GF-D8 (cell line): ENCODE measurements at regions not wholly inside any gene's neighbourhood (a gene's known extent, or its start where the extent isn't known, plus 50 kb on each side); places are given as distances from the start of the nearest gene placed in this dataset.
"Not testable (repeated sequence)": the region's sequence is repeated elsewhere in the genome, so short reads cannot be mapped to it uniquely, and the experiment has no call there.

Source experiments
- DNase-seq: peaks from one replicate; lab custom pipeline; 2025; lab: John Stamatoyannopoulos, UW

DNA sequence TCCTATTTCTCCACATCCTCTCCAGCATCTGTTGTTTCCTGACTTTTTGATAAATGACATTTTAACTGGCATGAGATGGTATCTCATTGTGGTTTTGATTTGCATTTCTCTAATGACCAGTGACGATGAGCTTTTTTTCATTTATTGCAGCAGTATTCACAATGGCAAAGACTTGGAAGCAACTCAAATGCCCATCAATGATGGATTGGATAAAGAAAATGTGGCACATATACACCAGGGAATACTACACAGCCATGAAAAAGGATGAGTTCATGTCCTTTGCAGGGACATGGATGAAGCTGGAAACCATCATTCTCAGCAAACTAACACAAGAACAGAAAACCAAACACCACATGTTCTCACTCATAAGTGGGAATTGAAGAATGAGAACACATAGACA, 329.0 kb upstream of the DAB2 start:
- DNase-seq = not testable (repeated sequence)

DNA sequence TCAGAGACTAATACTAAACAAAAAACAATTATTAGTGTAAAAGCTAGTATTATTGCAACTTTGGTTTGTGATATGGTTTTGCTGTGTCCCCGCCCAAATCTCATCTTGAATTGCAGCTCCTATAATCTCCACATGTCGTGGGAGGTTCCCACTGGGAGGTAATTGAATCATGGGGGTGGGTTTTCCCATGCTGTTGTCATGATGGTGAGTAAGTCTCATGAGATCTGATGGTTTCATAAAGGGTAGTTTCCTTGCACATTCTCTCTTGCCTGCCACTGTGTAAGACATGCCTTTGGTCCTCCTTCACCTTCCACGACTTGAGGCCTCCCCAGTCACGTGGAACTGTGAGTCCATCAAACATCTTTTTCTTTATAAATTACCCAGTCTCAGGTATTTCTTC, 325.9 kb upstream of the DAB2 start:
- no peak for DNase-seq

DNA sequence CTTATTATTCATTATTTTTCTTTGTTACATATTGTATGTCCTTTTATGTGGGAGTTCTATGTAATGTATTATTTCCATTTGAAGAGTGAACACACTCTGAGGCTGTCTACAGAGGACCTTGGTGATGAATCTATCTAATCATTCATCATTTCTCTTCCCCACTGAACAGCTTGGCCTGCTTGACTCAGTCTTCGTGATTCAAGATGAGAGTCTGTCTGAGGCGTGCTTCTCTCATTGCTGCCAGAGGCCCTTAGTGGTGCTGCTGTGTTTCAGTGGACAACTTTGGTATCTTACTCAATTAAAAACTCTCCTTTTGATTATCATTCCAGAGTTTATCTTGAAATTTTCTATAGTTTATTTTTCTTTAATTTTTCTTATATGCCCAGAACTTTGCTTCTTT, 318.1 kb upstream of the DAB2 start:
- DNase-seq = no peak

DNA sequence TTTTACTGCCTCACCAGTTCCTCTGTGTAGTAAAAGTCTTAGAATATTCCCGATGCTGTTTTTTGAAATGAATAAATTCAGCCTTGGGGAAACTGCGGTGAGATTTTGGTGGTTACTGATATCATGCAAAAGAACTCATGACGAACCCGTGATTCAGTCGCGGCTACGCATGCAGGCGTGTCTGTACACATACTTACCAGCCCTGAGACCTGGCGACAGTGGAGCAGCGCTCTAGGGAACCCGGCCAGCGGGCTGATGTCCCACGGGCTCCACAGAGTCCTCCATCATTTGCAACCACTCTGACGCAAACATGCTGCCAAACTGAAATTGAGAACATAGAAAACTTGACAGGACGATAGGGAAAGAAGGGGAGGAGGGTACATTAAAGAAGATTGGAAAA, 315.6 kb upstream of the DAB2 start:
- no peak for DNase-seq

DNA sequence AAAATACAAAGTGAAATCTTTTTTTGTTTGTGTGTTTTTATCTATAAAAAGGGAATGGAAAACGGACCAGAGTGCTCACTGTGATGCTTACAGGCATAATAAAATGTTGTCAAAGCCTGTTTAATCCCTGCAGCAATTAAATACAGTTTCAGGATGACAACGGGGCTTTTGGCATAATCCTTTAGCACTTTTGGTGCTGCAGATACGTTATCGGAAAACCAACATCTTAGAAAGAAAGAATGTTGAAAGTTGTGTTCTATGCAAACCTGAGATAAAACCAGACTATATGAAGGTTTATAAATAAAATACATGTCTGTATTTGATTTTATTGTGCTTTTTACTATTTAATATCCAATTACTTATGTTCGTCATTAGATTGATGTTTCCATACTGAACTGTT, 307.4 kb upstream of the DAB2 start:
- no peak for DNase-seq

DNA sequence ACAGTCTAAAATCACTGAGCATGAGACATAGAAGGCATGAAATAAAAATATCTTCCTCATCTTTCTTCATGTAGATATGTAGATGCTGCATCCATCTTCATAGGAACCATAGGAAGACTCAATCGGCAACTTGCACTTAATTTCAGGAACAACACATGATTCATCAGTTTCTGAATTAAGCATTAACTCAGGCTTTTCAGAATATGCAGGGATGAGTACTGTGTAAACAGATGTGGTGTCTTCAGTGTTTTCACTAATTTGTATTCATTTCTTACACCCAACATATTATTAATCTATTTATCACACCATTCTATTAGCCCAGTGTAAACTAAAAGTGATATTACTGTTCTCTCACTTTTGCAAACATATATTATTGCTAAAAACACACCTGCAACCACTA, 305.9 kb upstream of the DAB2 start:
- DNase-seq = no peak

DNA sequence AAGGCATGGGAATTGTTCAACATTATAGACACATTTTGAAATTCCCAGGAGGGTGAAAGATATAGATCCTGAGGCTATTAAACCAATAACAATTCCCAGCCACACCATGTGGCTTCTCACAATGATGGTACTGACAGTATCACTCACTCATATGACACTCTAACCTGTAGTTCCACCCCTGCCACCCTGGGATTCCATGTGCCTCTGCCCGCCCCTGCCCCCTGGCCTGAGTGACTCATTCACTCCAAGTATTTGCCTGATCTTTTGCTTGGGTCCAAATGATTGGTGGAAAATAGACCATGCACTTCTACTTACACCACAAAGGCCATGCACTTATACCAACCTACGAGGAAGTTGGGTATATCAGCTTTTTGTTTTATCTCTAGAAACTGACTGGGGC, 305.2 kb upstream of the DAB2 start:
- DNase-seq = no peak

DNA sequence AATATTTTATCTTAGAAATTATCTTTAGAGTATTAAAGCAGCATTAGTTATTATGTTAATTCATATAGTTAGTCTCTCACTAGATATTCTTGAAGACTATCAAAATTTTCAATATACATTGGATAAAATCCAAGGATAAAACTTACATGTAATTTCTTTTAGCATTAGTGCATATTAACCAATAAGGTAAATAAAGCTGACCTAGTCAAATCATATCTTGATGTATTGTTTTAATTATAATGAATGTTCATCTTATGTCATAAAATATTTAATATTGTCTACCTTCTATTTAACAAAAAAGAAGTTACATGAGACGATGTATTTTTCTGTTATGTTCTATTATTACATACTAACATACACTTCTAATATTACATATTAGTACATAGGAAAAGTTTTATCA, 301.7 kb upstream of the DAB2 start:
- DNase-seq = no peak

DNA sequence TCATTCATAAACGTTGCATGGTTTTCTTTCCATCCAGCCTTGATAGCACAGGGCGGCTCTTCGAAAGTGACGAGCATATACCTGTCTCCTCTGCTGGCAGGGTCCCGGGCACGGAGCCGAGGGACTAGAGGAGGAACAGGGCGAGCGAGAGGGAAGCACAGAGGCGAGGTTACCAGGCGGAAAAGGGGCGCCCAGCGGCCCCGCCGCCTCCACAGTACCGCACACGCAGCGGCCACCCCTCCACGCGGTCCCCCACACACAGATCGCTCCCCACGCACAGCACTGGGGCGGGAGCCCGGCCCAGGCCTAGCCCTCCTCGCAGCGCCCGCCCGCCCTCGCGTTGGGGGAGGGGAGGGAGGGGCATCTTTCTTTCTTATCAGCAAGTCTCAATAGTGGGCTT, 296.6 kb upstream of the DAB2 start:
- no peak for DNase-seq

DNA sequence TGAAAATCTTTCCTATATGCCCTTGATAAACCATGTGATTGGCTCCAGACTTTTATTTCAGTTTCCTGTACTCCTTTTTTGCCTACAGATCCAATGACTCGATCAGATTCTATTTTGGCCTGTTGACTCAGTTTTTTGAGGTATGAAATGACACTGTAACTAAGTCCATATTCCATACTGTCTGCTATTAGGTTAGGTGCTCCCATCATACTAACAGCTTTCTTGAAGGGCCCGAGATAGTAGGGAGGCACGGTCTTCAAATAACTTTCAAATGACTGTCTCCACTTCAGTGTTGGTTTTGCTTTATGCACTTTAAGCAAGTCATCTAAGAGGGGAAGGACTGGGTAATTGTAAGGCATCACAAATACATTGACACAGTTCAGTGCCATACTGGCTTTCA, 295.4 kb upstream of the DAB2 start:
- DNase-seq = no peak

DNA sequence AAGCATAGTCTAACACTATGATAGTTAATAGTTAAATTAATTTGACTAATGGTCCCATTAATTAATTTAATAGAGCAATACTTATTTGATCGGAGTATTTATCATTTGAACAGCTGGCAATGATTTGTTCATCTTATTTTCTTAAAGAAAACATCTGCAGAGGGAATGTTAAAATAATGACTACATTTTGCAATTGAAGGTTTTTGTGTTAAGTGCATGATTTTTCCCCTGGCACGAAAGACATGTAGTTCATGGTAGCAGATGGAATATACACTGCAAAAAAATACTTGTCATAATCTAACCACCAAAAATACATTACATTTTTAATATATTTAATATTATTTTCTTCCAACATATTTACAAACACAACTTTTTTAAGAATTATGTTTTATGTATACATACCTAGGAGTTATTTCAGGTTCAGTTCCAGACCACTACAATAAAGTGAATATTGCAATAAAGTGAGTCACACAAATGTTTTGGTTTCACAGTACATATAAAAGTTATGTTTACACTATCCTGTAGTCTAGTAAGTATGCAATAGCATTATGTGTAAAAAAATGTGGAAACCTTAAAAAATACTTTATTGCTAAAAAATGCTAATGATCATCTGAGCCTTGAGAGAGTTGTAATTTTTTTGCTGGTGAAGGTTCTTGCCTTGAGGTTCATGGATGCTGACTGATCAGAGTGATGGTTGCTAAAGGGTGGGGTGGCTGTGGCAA, 292.6 kb upstream of the DAB2 start:
- no peak for DNase-seq

DNA sequence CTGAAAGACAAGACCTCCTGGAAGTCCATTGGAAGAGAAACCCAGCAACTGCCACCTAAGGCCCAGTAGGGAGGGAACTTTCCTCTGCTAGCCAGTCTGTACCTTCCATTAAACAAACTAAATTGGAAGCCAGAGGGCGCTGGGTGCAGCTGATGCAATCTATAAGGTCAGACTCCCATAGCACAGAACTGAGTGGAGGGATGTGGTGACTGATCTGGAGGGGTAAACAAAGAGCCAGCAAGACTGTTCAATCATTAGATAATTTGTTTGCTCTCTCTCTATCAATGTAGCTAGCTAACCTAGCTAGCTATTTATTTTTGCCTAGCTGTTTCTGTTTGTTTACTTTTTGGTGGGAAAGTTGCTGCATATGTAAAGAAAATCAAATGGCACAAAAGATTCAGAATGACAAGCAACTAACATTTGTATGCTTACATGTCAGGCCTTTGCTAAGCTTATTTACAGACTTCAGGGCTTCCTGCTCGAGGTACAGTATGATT, 291.8 kb upstream of the DAB2 start:
- no peak for DNase-seq

DNA sequence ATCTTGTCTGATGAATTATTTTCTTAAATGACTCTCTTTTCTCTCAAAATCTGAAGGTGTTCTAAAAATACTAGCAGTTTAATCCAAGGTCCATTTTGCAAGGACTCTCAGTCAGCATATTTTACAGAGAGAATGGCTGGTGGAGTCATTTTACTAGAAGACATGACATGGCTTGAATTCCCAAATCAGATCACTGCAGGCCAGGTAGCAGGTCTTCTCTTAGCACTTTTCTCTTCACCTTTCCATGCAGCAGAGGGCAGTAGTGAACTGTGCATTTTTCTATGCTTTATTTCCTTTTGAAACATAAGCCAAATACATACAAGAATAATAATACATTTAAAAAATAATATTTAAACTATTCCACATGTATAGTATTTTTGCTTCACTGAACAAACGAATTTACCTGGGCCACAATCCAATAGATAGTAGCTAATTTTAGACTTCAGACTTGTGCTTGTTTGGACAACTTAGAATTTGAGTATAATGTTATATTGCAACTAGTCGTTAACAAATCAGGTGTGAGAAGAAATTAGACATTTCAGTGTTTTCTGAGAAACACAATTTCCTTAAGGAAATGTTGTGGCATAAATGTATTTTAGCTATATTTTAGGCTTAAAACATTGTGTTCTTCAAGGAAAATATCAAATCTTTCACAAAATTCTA, 289.4 kb upstream of the DAB2 start:
- DNase-seq = no peak

DNA sequence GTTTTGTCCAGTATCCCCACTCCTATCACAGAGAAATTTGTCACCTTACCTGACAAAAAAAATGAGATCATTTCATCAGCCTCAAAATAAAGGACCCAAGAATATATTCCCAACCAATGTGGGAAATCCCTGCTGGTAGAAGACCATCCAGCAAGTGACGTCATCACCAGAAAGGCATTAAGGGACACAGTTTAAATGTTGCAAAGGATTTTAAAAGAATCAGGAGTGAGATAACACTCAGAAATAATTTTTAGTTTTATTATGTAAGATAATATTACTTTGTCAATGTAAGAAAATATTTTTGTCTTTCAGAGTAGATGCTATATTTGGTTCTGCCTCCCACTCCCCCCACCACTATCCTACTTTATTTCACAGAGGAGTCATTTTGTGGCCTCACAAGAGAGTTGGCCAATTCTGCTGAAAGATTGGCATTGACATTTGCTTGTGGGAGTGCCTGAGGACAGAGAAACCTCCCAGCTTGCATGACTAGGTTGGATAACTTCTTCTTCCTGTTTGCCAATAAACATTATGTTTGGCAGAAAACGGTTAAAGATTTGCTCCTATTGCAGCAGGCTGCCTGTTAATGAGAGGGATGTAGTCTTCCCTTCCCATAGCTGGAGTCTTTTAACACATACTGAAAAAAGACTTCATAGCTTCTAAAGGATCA, 288.6 kb upstream of the DAB2 start:
- no peak for DNase-seq

DNA sequence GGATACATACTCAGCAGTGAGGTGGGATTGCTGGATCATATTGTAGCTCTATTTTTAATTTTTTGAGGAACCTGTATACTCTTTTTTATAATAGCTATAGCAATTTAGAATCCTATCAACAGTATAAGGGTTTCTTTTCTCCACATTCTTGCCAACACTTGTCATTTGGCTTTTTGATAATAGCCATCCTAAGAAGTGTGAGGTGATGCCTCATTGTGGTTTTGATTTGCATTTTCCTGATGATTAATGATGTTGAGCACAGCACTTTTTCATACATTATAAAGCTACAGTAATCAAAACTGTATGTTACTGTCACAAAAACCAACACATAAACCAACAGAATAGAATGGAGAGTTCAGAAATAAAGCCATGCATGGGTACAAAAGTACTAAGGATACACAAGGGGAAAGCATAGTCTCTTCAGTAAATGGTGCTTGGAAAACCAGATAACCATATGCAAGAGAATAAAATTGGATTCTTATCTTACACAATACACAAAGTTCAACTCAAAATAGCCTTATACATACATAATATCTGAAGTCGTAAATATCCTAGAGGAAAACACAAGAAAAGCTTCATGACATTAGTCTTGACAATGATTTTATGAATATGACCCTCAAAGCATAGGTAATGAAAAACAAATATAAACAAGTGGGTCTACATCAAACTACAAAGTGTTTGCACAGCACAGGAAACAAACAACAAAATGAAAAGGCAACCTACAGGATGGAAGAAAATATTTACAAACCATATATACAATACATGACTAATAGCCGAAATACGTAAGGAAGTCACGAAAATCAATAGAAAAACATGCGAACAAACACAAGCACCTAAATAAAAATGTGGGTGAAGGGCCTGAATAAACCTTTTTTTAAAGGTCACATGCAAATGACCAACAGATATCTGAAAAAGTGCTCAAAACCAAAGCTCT, 287.8 kb upstream of the DAB2 start:
- DNase-seq = no peak

DNA sequence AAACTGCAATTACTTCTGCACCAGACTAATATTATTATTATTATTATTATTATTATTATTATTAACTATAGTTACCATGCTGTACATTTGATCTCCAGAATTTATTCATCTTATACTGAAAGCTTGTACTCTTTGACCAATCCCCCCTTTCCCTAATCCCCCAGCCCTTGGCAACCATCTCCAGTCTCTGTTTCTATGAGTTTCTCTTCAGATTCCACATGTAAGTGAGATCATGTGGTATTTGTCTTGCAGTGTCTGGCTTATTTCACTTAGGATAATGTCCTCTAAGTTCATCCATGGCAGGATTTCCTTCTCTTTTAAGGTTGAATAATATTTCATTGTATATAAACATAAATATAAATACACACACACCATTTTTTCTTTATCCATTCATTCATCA, 287.0 kb upstream of the DAB2 start:
- DNase-seq = no peak

DNA sequence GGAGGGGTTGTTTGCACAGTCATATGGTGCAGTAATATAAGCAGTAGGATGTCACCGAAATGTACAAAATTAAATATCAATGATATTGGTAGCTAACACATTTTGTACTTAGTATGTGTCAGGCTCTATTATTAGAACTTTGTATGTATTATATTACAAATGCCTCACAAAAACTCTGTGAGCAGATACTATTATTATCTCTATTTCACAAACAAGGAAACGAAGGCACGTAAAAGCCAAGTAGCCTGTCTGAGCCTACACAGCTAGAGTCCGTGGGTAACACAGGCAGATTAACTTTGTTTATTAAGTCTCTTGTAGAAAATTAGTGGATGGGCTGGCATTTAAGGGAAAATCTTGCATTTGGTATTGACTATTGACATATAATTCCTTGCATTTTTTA, 284.3 kb upstream of the DAB2 start:
- DNase-seq = no peak

DNA sequence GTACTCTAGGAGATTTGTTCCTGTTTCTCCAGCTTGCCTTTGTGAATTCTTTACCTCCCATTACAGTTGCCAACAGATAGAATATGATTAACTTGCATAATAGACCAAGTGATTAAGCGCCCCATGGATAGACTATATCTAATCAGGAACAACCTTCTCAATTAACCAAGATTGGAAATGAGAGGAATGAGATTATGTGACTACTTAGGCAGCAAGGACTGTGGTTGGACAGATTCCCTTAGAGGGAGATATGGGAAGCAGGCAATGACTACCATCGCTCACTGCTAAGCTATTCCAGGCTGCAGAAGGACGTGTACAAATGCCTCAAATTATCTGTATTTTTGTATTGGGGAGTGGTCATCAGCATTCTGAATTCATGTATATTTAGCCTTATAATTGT, 278.1 kb upstream of the DAB2 start:
- DNase-seq = no peak

DNA sequence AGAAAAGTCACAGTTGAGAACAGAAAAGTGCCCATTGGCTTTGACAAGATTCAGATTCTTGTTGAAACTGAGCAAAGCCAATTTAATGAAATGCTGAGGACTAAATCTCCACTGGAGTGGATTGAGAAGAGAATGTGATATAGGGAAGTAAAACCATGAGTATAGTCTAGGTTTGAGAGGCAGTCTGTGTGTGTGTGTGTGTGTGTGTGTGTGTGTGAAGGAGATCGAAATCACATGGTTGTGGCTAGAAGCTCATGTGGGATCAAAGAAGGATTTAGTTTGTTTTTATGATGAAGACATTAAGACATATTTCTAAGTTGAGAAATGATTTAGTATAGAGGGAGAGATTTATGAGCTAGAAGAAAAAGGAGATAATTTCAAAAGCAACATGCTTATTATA, 275.7 kb upstream of the DAB2 start:
- no peak for DNase-seq

DNA sequence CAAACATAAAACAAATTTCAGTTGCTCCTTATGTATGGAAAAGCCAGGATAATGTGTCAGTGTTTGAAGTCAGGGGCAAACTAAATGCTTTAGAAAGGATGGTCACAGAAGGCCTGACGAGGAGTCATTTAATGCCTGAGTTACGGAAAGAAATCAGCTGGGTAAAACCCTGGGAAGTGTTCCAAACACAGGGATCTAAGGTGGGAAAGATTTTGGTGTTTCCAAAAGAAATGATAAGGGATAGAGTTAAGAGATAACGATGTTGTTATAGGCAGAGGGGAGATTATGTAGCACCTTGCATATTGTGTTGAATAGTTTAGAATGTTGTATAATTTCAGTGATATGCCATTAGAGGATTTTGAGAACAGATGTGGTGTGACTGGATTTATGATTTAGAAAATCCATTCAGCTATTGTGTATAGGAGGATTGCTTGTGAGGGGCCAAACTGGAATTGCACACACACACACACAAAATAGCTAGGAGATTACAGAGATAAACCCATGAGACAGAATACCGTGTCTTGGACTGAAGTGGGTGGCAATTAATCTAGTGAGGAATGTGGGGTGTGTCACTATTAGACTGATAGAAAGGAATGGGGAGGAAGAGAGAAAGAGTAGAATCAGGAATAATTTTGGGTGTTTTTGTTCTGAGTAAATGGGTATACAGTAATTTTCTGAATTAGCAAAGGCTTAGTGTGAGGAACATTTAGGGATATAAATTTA, 274.2 kb upstream of the DAB2 start:
- DNase-seq = no peak

DNA sequence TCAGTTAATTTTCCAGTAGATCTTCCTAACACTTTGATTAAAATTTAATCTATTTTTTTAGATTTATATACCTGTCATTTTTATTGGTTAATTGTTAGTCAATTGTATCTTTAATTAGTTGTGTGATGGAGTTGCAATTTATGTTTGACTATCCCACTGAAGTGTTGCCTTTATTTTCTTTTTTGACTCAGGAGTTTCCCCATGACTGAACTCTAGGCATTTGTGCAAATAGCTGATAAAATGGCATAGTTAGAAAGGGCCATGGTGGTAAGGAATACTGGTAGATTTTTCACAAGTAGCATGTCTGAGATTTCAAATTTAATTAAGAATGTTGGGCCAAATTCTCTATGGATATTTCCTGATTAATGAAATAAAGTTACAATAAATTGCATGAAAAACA, 273.1 kb upstream of the DAB2 start:
- no peak for DNase-seq
